HepG2 (cell line): ENCODE measurements at regions not wholly inside any gene's neighbourhood (a gene's known extent, or its start where the extent isn't known, plus 50 kb on each side); places are given as distances from the start of the nearest gene placed in this dataset.
"Not testable (repeated sequence)": the region's sequence is repeated elsewhere in the genome, so short reads cannot be mapped to it uniquely, and the experiment has no call there.

ENCODE experiments used
- ATAC-seq: fragments of 200-7000 bp; cut with Tn5 transposase; 3 replicates; pipeline ENCODE4 v1.9.1; 2020; ENCODE audit warnings: mild to moderate bottlenecking, moderate library complexity
- BruUV-seq: library from RNA; stranded (reverse); fragments of 400-500 nt; replicated peaks from 2 replicates; lab custom pipeline; 2021; lab: Mats Ljungman, UMichigan
- CTCF ChIA-PET: fragments of 300-600 bp; formaldehyde crosslinking; extraction: SDS; loops from one replicate; lab custom pipeline; 2021; ENCODE audit warnings: low total read pairs, inconsistent platforms, low intra/inter-chr PET ratio; lab: Yijun Ruan, JAX
- POLR2A ChIA-PET: fragments of 350-600 bp; sonication (Branson Sonifier 250); formaldehyde crosslinking; loops from one replicate; lab custom pipeline; 2020; ENCODE audit warnings: antibody characterized with exemption, inconsistent platforms; lab: Yijun Ruan, JAX
- DNase-seq: peaks from one replicate; pipeline ENCODE4 v3.0.0-alpha.2; 2015; ENCODE audit warnings: low spot score
- FAIRE-seq: peaks from 3 replicates; lab custom pipeline; 2011; peaks lifted over from hg19 to GRCh38; lab: Jason Lieb, UNC
- H2AFZ ChIP-seq: one replicate; pipeline ENCODE4 v1.6.1; 2011; ENCODE audit warnings: low read length, inconsistent platforms
- H3K27ac ChIP-seq: fragments of 300-600 bp; 3 replicates; pipeline ENCODE4 v1.8.0; 2011; ENCODE audit warnings: mixed run types, mild to moderate bottlenecking, mixed read lengths, low read length, inconsistent platforms; ENCODE audit not compliant: insufficient read depth; ENCODE audit errors: extremely low read length
- H3K27me3 ChIP-seq, 2 experiments: fragments of 200-600 bp in 1 of 2; 2 replicates in 1 of 2; 3 replicates in 1 of 2; pipeline versions ENCODE4 v1.6.0 to v1.8.0; 2011; ENCODE audit warnings: low read length in 2 of 2, mild to moderate bottlenecking in 2 of 2, moderate library complexity in 2 of 2, inconsistent platforms in 1 of 2; ENCODE audit not compliant: insufficient read depth in 2 of 2, control insufficient read depth in 1 of 2
- H3K36me3 ChIP-seq, 2 experiments: fragments of 200-600 bp in 1 of 2; replicated peaks in 1 of 2; 2 replicates in 1 of 2; 3 replicates in 1 of 2; pipeline versions ENCODE4 v1.5.1 to v1.8.0; 2011; ENCODE audit warnings: low read length in 2 of 2, inconsistent platforms in 1 of 2; ENCODE audit not compliant: insufficient read depth in 2 of 2, control insufficient read depth in 1 of 2
- H3K4me1 ChIP-seq: 2 replicates; pipeline ENCODE4 v1.5.1; 2012; ENCODE audit warnings: low read length, inconsistent platforms; ENCODE audit not compliant: insufficient read depth
- H3K4me2 ChIP-seq: 2 replicates; pipeline ENCODE4 v1.6.0; 2011; ENCODE audit warnings: low read depth, low read length, inconsistent platforms
- H3K4me3 ChIP-seq, 3 experiments: fragments of 200-600 bp in 1 of 3; sonication (generic), shearing (Covaris generic) in 1 of 3; replicated peaks in 1 of 3; 2 replicates each; pipeline ENCODE4 v1.5.1; 2011 to 2016; ENCODE audit warnings: low read length in 3 of 3, inconsistent platforms in 2 of 3, low read depth in 2 of 3, mild to moderate bottlenecking in 2 of 3, control low read depth in 1 of 3, mixed read lengths in 1 of 3; ENCODE audit not compliant: insufficient read depth in 1 of 3
- H3K79me2 ChIP-seq: one replicate; pipeline ENCODE4 v1.6.1; 2011; ENCODE audit warnings: low read length, inconsistent platforms; ENCODE audit not compliant: insufficient read depth
- H3K9ac ChIP-seq: 2 replicates; pipeline ENCODE4 v1.6.0; 2011; ENCODE audit warnings: mild to moderate bottlenecking, low read depth, low read length, inconsistent platforms; ENCODE audit not compliant: insufficient read depth
- H3K9me3 ChIP-seq: 2 replicates; pipeline ENCODE4 v1.5.1; 2012; ENCODE audit warnings: mild to moderate bottlenecking, low read length
- H4K20me1 ChIP-seq: 2 replicates; pipeline ENCODE4 v1.6.0; 2011; ENCODE audit warnings: inconsistent platforms, mild to moderate bottlenecking, low read length, moderate library complexity; ENCODE audit not compliant: insufficient read depth
- SOX13 ChIP-seq, 3 experiments: fragments of 450-650 bp in 1 of 3; sonication (generic) in 1 of 3; formaldehyde crosslinking in 1 of 3; IDR thresholded peaks in 2 of 3; conservative IDR thresholded peaks in 1 of 3; 2 replicates each; pipeline versions ENCODE4 v1.5.0 to v1.6.1; 2016 to 2020; ENCODE audit warnings: antibody characterized with exemption in 1 of 3, mild to moderate bottlenecking in 1 of 3, missing compliant biosample characterization in 1 of 3, missing genetic modification reagents in 1 of 3, moderate library complexity in 1 of 3
- SOX5 ChIP-seq: IDR thresholded peaks from 2 replicates; pipeline ENCODE4 v1.6.1; 2016; ENCODE audit warnings: borderline replicate concordance
- TCF7 ChIP-seq: sonication (generic); IDR thresholded peaks from 2 replicates; pipeline ENCODE4 v1.6.1; 2016; ENCODE audit warnings: antibody characterized with exemption, low read depth
- WGBS: methylation state at CpG from one replicate; pipeline ENCODE4 v1.1.6; 2017; ENCODE audit warnings: low lambda C conversion rate; 5-methylcytosine and 5-hydroxymethylcytosine counted together
- in situ Hi-C: cut with HindIII; loops from 2 replicates; pipeline ENCODE4 v1.10.0; 2017; ENCODE audit warnings: low pct_unique_long_range_greater_than_20kb; ENCODE audit not compliant: extremely low pct_ligation_motif_present
- intact Hi-C: fragments of 100-400 bp; cut with micrococcal nuclease; formaldehyde crosslinking; loops from one replicate; pipeline ENCODE4 v1.10.0; 2022; ENCODE audit not compliant: unreplicated experiment
- TF ChIP-seq, protein P1 (sequence below): fragments of 450-650 bp; IDR thresholded peaks from 2 replicates; pipeline ENCODE4 v1.6.1; 2016
- TF ChIP-seq, protein P2 (sequence below): IDR thresholded peaks from 2 replicates; pipeline ENCODE4 v1.4.0; 2020; ENCODE audit warnings: mild to moderate bottlenecking, missing genetic modification reagents

DNA sequence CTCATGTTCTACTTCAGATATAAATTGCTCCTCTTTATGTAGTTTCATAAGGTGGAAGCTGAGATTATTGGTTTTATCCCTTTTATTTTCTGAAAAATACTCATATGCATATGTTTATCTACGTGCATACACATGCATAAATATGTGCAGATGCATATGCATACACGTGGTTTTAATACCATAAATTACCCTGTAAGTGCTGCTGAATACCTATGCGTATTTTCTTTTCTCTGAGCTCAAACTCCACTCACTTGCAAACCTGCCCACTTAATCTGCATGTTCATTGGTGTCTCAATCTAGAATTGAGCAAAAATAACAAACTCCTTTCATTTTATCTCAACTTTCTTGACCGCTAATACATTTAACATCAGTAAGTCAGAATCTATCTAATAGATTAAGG is 367.1 kb downstream of the RPIA start:
- H3K9me3 ChIP-seq, ATAC-seq, H3K4me2 ChIP-seq, FAIRE-seq, H3K36me3 ChIP-seq, H3K79me2 ChIP-seq, H2AFZ ChIP-seq, H3K4me3 ChIP-seq, H3K9ac ChIP-seq, POLR2A ChIA-PET, H3K27me3 ChIP-seq, BruUV-seq, intact Hi-C loops, in situ Hi-C loops, DNase-seq, H3K4me1 ChIP-seq, CTCF ChIA-PET, H3K27ac ChIP-seq, H4K20me1 ChIP-seq: not testable (repeated sequence)
- TF ChIP-seq, protein P1, sequence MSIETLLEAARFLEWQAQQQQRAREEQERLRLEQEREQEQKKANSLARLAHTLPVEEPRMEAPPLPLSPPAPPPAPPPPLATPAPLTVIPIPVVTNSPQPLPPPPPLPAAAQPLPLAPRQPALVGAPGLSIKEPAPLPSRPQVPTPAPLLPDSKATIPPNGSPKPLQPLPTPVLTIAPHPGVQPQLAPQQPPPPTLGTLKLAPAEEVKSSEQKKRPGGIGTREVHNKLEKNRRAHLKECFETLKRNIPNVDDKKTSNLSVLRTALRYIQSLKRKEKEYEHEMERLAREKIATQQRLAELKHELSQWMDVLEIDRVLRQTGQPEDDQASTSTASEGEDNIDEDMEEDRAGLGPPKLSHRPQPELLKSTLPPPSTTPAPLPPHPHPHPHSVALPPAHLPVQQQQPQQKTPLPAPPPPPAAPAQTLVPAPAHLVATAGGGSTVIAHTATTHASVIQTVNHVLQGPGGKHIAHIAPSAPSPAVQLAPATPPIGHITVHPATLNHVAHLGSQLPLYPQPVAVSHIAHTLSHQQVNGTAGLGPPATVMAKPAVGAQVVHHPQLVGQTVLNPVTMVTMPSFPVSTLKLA = 0 out of 2 replicates have a peak, but pooled peaks have one; percentile 31
- WGBS = 5% methylated on average over 3 of the region's 4 CpGs

DNA sequence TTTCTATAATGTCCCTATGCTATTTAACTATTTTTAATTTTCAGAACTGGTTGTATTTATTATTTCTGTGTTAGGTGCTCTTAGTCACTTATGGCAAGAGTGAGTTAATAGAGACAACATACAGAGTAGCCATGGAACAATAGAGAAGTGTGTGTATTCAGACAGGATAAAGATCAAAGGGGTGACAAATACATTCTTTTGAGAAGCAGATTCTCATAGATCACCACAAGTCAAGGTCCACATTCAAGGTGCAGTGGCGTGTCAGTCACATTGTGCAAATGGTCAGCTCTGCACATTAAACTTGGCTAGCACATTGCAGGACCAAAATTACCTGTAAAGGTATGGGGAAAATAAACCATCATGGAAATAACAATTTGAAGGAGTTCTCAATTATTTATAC is 369.7 kb downstream of the RPIA start:
- TF ChIP-seq SOX5 (peak; percentile 92), SOX13 (IDR thresholded peaks at IDR 0.05) (peak; percentile 53; the same call in 1 of the 2 replicates), SOX13 (CRISPR knock-in tag; conservative IDR thresholded peaks at IDR 0.05 in 1 of 2, IDR thresholded peaks at IDR 0.05 in 1 of 2) (peak in 1 of 2 experiments; percentile 88; a peak in 2 of 4 replicates), TCF7 (peak; percentile 27; the same call in 1 of the 2 replicates)
- TF ChIP-seq, protein P2, sequence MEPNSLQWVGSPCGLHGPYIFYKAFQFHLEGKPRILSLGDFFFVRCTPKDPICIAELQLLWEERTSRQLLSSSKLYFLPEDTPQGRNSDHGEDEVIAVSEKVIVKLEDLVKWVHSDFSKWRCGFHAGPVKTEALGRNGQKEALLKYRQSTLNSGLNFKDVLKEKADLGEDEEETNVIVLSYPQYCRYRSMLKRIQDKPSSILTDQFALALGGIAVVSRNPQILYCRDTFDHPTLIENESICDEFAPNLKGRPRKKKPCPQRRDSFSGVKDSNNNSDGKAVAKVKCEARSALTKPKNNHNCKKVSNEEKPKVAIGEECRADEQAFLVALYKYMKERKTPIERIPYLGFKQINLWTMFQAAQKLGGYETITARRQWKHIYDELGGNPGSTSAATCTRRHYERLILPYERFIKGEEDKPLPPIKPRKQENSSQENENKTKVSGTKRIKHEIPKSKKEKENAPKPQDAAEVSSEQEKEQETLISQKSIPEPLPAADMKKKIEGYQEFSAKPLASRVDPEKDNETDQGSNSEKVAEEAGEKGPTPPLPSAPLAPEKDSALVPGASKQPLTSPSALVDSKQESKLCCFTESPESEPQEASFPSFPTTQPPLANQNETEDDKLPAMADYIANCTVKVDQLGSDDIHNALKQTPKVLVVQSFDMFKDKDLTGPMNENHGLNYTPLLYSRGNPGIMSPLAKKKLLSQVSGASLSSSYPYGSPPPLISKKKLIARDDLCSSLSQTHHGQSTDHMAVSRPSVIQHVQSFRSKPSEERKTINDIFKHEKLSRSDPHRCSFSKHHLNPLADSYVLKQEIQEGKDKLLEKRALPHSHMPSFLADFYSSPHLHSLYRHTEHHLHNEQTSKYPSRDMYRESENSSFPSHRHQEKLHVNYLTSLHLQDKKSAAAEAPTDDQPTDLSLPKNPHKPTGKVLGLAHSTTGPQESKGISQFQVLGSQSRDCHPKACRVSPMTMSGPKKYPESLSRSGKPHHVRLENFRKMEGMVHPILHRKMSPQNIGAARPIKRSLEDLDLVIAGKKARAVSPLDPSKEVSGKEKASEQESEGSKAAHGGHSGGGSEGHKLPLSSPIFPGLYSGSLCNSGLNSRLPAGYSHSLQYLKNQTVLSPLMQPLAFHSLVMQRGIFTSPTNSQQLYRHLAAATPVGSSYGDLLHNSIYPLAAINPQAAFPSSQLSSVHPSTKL (CRISPR knock-in tag) = peak; percentile 40; the same call in 1 of the 2 replicates
- peak; percentile 64 for DNase-seq
- CTCF ChIA-PET, BruUV-seq, POLR2A ChIA-PET, intact Hi-C loops, H3K27ac ChIP-seq, H3K4me1 ChIP-seq, H2AFZ ChIP-seq, H3K4me3 ChIP-seq, H3K79me2 ChIP-seq, H3K9me3 ChIP-seq, in situ Hi-C loops, H3K27me3 ChIP-seq, H3K9ac ChIP-seq, H4K20me1 ChIP-seq, H3K36me3 ChIP-seq, FAIRE-seq, H3K4me2 ChIP-seq: not testable (repeated sequence)
- 0% methylated on average over 1 of the region's 1 CpG for WGBS
- ATAC-seq = peak; percentile 92

DNA sequence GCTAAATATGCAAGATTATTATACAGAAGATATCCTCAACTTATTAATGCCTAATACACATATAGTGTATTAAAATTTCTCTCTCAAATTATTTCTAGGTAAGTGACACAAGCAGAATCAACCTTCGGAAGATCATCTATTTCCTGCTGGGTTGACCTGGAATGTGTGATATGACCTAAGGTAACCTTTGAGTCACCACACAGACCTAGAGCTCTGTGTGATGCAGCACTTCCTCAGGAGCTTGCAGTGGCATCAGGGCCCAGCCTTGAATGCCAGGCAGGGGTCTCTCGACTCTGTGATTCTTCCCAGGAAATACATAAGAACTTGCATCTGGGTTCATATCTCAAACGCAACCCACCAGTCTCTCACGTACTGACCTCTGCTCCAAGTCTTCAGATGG is 385.3 kb downstream of the RPIA start:
- H3K36me3 ChIP-seq, H3K9ac ChIP-seq, H2AFZ ChIP-seq, CTCF ChIA-PET, intact Hi-C loops, H3K4me3 ChIP-seq, FAIRE-seq, H3K79me2 ChIP-seq, H3K27me3 ChIP-seq, H3K9me3 ChIP-seq, H4K20me1 ChIP-seq, H3K27ac ChIP-seq, BruUV-seq, H3K4me1 ChIP-seq, in situ Hi-C loops, POLR2A ChIA-PET, H3K4me2 ChIP-seq: not testable (repeated sequence)
- DNase-seq = peak; percentile 25
- ATAC-seq = peak; percentile 46; the same call in 1 of the 3 replicates
- 9% methylated on average over 4 of the region's 4 CpGs for WGBS
